Epithelial cell of proximal tubule (primary cell): ENCODE measurements at regions not wholly inside any gene's neighbourhood (a gene's known extent, or its start where the extent isn't known, plus 50 kb on each side); places are given as distances from the start of the nearest gene placed in this dataset.

Experiments
- DNase-seq: peaks from one replicate; pipeline ENCODE4 v3.0.0-alpha.2; 2011; ENCODE audit warnings: low read depth
- H3K4me3 ChIP-seq: 2 replicates; pipeline ENCODE4 v1.5.1; 2011; ENCODE audit warnings: low read depth, mild to moderate bottlenecking, low read length
- CTCF ChIP-seq: conservative IDR thresholded peaks from 2 replicates; pipeline ENCODE4 v1.5.1; 2012; ENCODE audit warnings: low read depth, mild to moderate bottlenecking, low read length

DNA sequence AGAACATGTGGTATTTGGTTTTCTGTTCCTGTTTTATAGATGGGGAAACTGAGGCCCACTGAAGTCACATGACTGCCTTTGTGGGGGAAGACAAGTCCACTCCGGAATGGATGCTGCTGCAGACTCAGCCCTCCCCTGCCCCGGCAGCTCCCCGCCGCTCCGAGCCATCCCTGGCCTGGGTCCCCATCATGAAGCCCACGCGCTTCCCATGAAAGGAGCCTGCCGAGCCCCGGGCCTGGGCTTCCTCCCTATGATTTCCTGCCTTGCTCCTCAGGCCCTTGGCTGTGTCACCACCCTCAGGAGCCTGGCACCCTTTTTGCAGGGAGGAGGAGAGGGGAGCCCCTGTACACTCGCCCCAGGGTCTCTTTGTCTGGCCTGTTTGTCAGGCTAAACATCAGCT lies 125.3 kb upstream of the FOXF1 start:
- DNase-seq, result no peak
- H3K4me3 ChIP-seq, result no peak overlapping the region
- TF ChIP-seq CTCF, result no peak

GRCh38 chr16:86387468-86388440 lies 122.6 kb upstream of the FOXF1 start:
- DNase-seq, result no peak
- H3K4me3 ChIP-seq, result no peak overlapping the region
- no peak for TF ChIP-seq CTCF

- DNase-seq, result no peak
- H3K4me3 ChIP-seq, result no peak overlapping the region
- no peak for TF ChIP-seq CTCF
Observed at GRCh38 chr16:86388976-86389375, 121.4 kb upstream of the FOXF1 start.

GRCh38 chr16:86389566-86390328 lies 120.6 kb upstream of the FOXF1 start:
- no peak overlapping the region for H3K4me3 ChIP-seq
- no peak for DNase-seq
- no peak for TF ChIP-seq CTCF

DNA sequence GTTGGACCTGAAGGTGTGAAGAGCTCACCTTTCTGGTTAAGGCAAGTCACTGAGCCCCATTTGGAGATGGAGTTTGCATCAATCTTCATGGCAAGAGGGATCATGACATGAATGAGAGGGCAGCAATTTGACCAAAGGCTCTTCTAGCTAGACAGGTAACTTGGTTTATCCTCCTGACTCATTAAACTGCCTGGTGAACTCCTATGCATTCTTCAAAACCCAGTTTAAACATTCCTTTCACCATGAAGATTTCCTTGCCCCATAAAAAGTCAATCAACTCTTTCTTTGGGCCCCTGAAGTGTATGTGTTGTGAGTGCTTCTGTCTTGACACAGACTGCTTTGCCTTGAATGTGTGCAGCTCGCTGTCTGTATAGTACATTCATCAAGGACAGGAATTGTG lies 120.0 kb upstream of the FOXF1 start:
- DNase-seq, result no peak
- H3K4me3 ChIP-seq, result no peak overlapping the region
- TF ChIP-seq CTCF, result no peak

GRCh38 chr16:86391486-86391885 lies 118.8 kb upstream of the FOXF1 start:
- no peak overlapping the region for H3K4me3 ChIP-seq
- no peak for DNase-seq
- TF ChIP-seq CTCF, result no peak
